Small intestine (tissue), 7 donors: ENCODE measurements at regions not wholly inside any gene's neighbourhood (a gene's known extent, or its start where the extent isn't known, plus 50 kb on each side); places are given as distances from the start of the nearest gene placed in this dataset.

Source experiments
- DNase-seq, 2 donors: peaks; one replicate each; pipeline versions ENCODE4 v3.0.0 to v3.0.0-alpha.2; 2013
- FAIRE-seq: peaks from 2 replicates; lab custom pipeline; 2012; peaks lifted over from hg19 to GRCh38; lab: Jason Lieb, UNC
- H3K27ac ChIP-seq, 3 donors: one replicate each; pipeline ENCODE4 v1.5.1; 2013; ENCODE audit warnings: low read length in 2 of 3, mild to moderate bottlenecking in 2 of 3, control low read depth in 1 of 3, inconsistent platforms in 1 of 3, low read depth in 1 of 3, moderate library complexity in 1 of 3
- H3K27me3 ChIP-seq, 3 donors: one replicate each; pipeline ENCODE4 v1.6.1; 2013; ENCODE audit warnings: low read length in 3 of 3, inconsistent platforms in 1 of 3; ENCODE audit not compliant: control insufficient read depth in 3 of 3, insufficient read depth in 3 of 3
- H3K36me3 ChIP-seq, 3 donors: one replicate each; pipeline ENCODE4 v1.6.1; 2013; ENCODE audit warnings: low read length in 3 of 3, inconsistent platforms in 1 of 3, low read depth in 1 of 3, mild to moderate bottlenecking in 1 of 3, moderate library complexity in 1 of 3; ENCODE audit not compliant: control insufficient read depth in 3 of 3, insufficient read depth in 2 of 3
- H3K4me1 ChIP-seq, 3 donors: one replicate each; pipeline ENCODE4 v1.6.1; 2013; ENCODE audit warnings: low read length in 2 of 3, inconsistent platforms in 1 of 3, low read depth in 1 of 3, mild to moderate bottlenecking in 1 of 3, moderate library complexity in 1 of 3; ENCODE audit not compliant: control insufficient read depth in 3 of 3, insufficient read depth in 2 of 3
- H3K4me3 ChIP-seq, 3 donors: one replicate each; pipeline ENCODE4 v1.5.1; 2013; ENCODE audit warnings: low read length in 3 of 3, control low read depth in 1 of 3, inconsistent platforms in 1 of 3, low read depth in 1 of 3, mild to moderate bottlenecking in 1 of 3, moderate library complexity in 1 of 3
- H3K9me3 ChIP-seq, 2 donors: one replicate each; pipeline ENCODE4 v1.6.1; 2013; ENCODE audit warnings: low read depth in 1 of 2, low read length in 1 of 2; ENCODE audit not compliant: control insufficient read depth in 2 of 2, insufficient read depth in 1 of 2
- WGBS, 3 donors: extraction: QIAGEN DNeasy Blood & Tissue Kit; methylation state at CpG; one replicate each; pipeline ENCODE4 v1.1.7; 2013; 5-methylcytosine and 5-hydroxymethylcytosine counted together
- donor health status: healthy with polysubstance abuse.
- donor health status: control.
- donor health status: control.
- donor health status: Bipolar disorder and iron deficiency.
- donor health status: healthy.

GRCh38 chr6:97440590-97441176, 157.7 kb upstream of the MMS22L start:
- no peaks in the 10 kb centered on the region for H3K36me3 ChIP-seq
- peaks cover 0 to 2% (median 0%) of the 10 kb centered on the region in 3 donors for H3K27me3 ChIP-seq
- FAIRE-seq (no peak), DNase-seq (peak; percentile 1 to 15)
- no peak overlapping the region for H3K4me3 ChIP-seq
- H3K4me1 ChIP-seq: no peaks in the 10 kb centered on the region
- 15 to 20% (median 16%) methylated on average over 7 of the region's 7 CpGs for WGBS, 3 donors
- H3K27ac ChIP-seq: no peak overlapping the region
- H3K9me3 ChIP-seq: no peaks in the 10 kb centered on the region

- FAIRE-seq (no peak), DNase-seq (no peak)
- H3K27ac ChIP-seq: no peak overlapping the region
- peaks cover 0 to 2% (median 0%) of the 10 kb centered on the region in 3 donors for H3K27me3 ChIP-seq
- 73 to 81% (median 79%) methylated on average over 5 of the region's 5 CpGs for WGBS, 3 donors
- H3K9me3 ChIP-seq: no peaks in the 10 kb centered on the region
- H3K4me3 ChIP-seq: no peak overlapping the region
- no peaks in the 10 kb centered on the region for H3K4me1 ChIP-seq
- H3K36me3 ChIP-seq: no peaks in the 10 kb centered on the region
Measured at GRCh38 chr6:97443408-97444080, 160.5 kb upstream of the MMS22L start.

- 54 to 66% (median 56%) methylated on average over 3 of the region's 3 CpGs for WGBS, 3 donors
- Histone ChIP-seq H3K27me3 (peaks cover 0 to 2% (median 0%) of the 10 kb centered on the region in 3 donors), H3K27ac (no peak overlapping the region), H3K4me1 (no peaks in the 10 kb centered on the region), H3K9me3 (no peaks in the 10 kb centered on the region), H3K4me3 (no peak overlapping the region), H3K36me3 (no peaks in the 10 kb centered on the region)
- no peak for FAIRE-seq
- DNase-seq: no peak
Measured at GRCh38 chr6:97445407-97445806, 162.4 kb upstream of the MMS22L start.

- FAIRE-seq: no peak
- Histone ChIP-seq H3K4me1 (no peaks in the 10 kb centered on the region), H3K4me3 (no peak overlapping the region)
Measured at GRCh38 chr6:97449444-97449966, 166.5 kb upstream of the MMS22L start.

GRCh38 chr6:97450087-97450486, 167.1 kb upstream of the MMS22L start:
- H3K9me3 ChIP-seq: no peaks in the 10 kb centered on the region
- no peak for DNase-seq
- no peak for FAIRE-seq
- H3K27ac ChIP-seq: no peak overlapping the region
- 63 to 80% (median 74%) methylated on average over 3 of the region's 3 CpGs for WGBS, 3 donors
- no peak overlapping the region for H3K4me3 ChIP-seq
- H3K4me1 ChIP-seq: no peaks in the 10 kb centered on the region
- no peaks in the 10 kb centered on the region for H3K36me3 ChIP-seq
- no peaks in the 10 kb centered on the region for H3K27me3 ChIP-seq

More at GRCh38 chr6:97449444-97449966, 166.5 kb upstream of the MMS22L start:
- Histone ChIP-seq H3K36me3 (no peaks in the 10 kb centered on the region), H3K27me3 (no peaks in the 10 kb centered on the region), H3K9me3 (no peaks in the 10 kb centered on the region), H3K27ac (no peak overlapping the region)
- WGBS, 3 donors: 57 to 69% (median 67%) methylated on average over 2 of the region's 2 CpGs
- no peak for DNase-seq

GRCh38 chr6:97456070-97456469, 173.1 kb upstream of the MMS22L start:
- 45 to 63% (median 52%) methylated on average over 3 of the region's 3 CpGs for WGBS, 3 donors

GRCh38 chr6:97459535-97459934, 176.5 kb upstream of the MMS22L start:
- no peak for DNase-seq
- Histone ChIP-seq H3K9me3 (no peaks in the 10 kb centered on the region), H3K4me3 (no peak overlapping the region), H3K27me3 (no peaks in the 10 kb centered on the region), H3K36me3 (no peaks in the 10 kb centered on the region), H3K4me1 (no peaks in the 10 kb centered on the region), H3K27ac (no peak overlapping the region)
- WGBS, 3 donors: 83 to 92% (median 89%) methylated on average over 3 of the region's 3 CpGs
- no peak for FAIRE-seq

More at GRCh38 chr6:97456070-97456469, 173.1 kb upstream of the MMS22L start:
- Histone ChIP-seq H3K4me1 (no peaks in the 10 kb centered on the region), H3K36me3 (no peaks in the 10 kb centered on the region), H3K27me3 (no peaks in the 10 kb centered on the region), H3K9me3 (no peaks in the 10 kb centered on the region), H3K27ac (no peak overlapping the region), H3K4me3 (no peak overlapping the region)
- DNase-seq: no peak
- no peak for FAIRE-seq

- no peak for FAIRE-seq
- no peak overlapping the region for H3K4me3 ChIP-seq
- 85 to 93% (median 91%) methylated on average over 1 of the region's 1 CpG for WGBS, 3 donors
- no peaks in the 10 kb centered on the region for H3K9me3 ChIP-seq
- DNase-seq: no peak
- H3K36me3 ChIP-seq: no peaks in the 10 kb centered on the region
- H3K27me3 ChIP-seq: no peaks in the 10 kb centered on the region
- no peaks in the 10 kb centered on the region for H3K4me1 ChIP-seq
- H3K27ac ChIP-seq: no peak overlapping the region
Measured at GRCh38 chr6:97459986-97460385, 177.0 kb upstream of the MMS22L start.
